Brain microvascular endothelial cell (primary cell): ENCODE measurements at regions not wholly inside any gene's neighbourhood (a gene's known extent, or its start where the extent isn't known, plus 50 kb on each side); places are given as distances from the start of the nearest gene placed in this dataset.

ENCODE experiments used
- DNase-seq: peaks from one replicate; pipeline ENCODE4 v3.0.0-alpha.2; 2020
- H3K27ac ChIP-seq: fragments of 250-450 bp; sonication (Bioruptor Pico); 2 replicates; pipeline ENCODE4 v1.5.1; 2020; ENCODE audit warnings: mild to moderate bottlenecking, moderate library complexity
- H3K27me3 ChIP-seq: fragments of 250-450 bp; sonication (Bioruptor Pico); replicated peaks from 2 replicates; pipeline ENCODE4 v1.5.1; 2020; ENCODE audit warnings: mild to moderate bottlenecking
- H3K36me3 ChIP-seq: fragments of 250-450 bp; sonication (Bioruptor Pico); replicated peaks from 2 replicates; pipeline ENCODE4 v1.5.1; 2020; ENCODE audit warnings: mild to moderate bottlenecking
- H3K4me3 ChIP-seq: 2 replicates; pipeline ENCODE4 v1.5.1; 2011; ENCODE audit warnings: low read depth, mild to moderate bottlenecking, control low read depth, low read length, moderate library complexity
- in situ Hi-C: cut with HindIII; loops from 2 replicates; pipeline ENCODE4 v1.10.0; 2017; ENCODE audit warnings: low sequenced_read_pairs, low pct_ligation_motif_present
- TF ChIP-seq, protein P1 (sequence below): IDR thresholded peaks from 2 replicates; pipeline ENCODE4 v1.5.1; 2011; ENCODE audit warnings: low read depth, mild to moderate bottlenecking, moderate library complexity, low read length, control low read depth, inconsistent platforms; ENCODE audit errors: missing control alignments

GRCh38 chr12:91896286-91897024 is 249.2 kb downstream of the BTG1 start:
- Histone ChIP-seq H3K36me3 (no peaks in the 10 kb centered on the region), H3K27ac (no peak overlapping the region), H3K27me3 (no peaks in the 10 kb centered on the region), H3K4me3 (no peak overlapping the region)
- in situ Hi-C loops: no loop called here
- DNase-seq: no peak
- TF ChIP-seq, protein P1, sequence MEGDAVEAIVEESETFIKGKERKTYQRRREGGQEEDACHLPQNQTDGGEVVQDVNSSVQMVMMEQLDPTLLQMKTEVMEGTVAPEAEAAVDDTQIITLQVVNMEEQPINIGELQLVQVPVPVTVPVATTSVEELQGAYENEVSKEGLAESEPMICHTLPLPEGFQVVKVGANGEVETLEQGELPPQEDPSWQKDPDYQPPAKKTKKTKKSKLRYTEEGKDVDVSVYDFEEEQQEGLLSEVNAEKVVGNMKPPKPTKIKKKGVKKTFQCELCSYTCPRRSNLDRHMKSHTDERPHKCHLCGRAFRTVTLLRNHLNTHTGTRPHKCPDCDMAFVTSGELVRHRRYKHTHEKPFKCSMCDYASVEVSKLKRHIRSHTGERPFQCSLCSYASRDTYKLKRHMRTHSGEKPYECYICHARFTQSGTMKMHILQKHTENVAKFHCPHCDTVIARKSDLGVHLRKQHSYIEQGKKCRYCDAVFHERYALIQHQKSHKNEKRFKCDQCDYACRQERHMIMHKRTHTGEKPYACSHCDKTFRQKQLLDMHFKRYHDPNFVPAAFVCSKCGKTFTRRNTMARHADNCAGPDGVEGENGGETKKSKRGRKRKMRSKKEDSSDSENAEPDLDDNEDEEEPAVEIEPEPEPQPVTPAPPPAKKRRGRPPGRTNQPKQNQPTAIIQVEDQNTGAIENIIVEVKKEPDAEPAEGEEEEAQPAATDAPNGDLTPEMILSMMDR: no peak

GRCh38 chr12:91894911-91895310 is 250.7 kb downstream of the BTG1 start:
- Histone ChIP-seq H3K27me3 (no peaks in the 10 kb centered on the region), H3K36me3 (no peaks in the 10 kb centered on the region), H3K4me3 (no peak overlapping the region), H3K27ac (no peak overlapping the region)
- DNase-seq: no peak
- TF ChIP-seq, protein P1: no peak
- in situ Hi-C loops: no loop called here

- TF ChIP-seq, protein P1: no peak
Observed at GRCh38 chr12:91893476-91893875, 252.2 kb downstream of the BTG1 start.

DNA sequence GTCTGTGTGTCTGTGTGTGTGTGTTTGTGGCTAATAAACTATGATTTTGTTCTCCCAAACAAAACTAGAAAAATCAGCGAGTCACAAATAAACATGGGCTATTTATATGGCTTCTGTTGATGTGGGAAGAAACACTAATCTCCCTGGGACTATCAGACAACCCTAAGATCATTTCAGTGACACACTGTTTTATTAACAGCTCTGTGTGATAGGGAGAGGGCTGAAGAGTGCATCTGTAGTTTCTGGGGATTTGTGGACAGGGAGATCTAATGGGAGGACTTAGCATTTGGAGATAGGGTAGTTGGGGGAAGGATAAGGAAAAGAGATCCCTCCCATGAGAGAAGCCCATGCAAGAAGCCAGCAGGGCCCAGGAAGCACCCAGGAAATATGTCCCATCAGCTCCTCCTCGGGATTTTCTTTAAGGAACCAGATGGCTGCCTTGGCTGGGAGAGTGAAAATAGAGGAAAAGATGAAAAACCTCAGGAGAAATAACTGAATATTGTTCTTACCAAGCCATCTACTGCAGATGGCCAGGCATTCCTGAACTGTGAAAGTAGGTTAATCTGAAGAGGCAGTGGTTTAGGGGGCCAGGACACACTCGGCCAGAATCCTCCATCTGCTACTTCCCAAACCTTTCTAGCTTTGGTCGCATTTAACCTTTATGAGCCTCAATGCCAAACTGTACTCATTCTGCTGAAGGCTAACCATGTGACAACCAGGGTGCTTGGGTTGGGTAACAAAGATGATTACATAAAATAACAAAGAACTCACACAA is 253.4 kb downstream of the BTG1 start:
- no peaks in the 10 kb centered on the region for H3K27me3 ChIP-seq
- H3K4me3 ChIP-seq: no peak overlapping the region
- TF ChIP-seq, protein P1: no peak
- in situ Hi-C loops: no loop called here
- H3K27ac ChIP-seq: no peak overlapping the region
- no peaks in the 10 kb centered on the region for H3K36me3 ChIP-seq
- DNase-seq: no peak

More at GRCh38 chr12:91893476-91893875, 252.2 kb downstream of the BTG1 start:
- no peaks in the 10 kb centered on the region for H3K27me3 ChIP-seq
- no peaks in the 10 kb centered on the region for H3K36me3 ChIP-seq
- no peak overlapping the region for H3K27ac ChIP-seq
- H3K4me3 ChIP-seq: no peak overlapping the region
- in situ Hi-C loops: no loop called here
- no peak for DNase-seq

DNA sequence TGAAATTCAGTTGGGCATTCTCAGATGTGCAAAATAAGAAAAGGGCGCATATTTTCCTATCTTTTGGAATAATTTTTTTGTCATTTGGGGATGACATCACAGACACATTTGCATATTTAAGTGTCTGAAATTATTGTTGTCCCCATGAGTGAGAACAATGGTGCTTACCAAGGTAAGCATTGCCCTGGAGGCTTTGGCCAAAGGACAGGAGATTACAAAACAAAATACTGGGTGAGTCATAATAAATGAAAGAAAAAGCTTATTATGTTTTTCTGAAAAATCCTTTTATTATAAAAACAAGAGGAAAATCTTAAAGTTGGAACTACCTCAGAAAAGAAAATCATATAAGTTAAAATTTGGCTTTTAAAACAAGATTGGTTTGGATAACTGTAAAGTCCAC is 254.9 kb downstream of the BTG1 start:
- Histone ChIP-seq H3K4me3 (no peak overlapping the region), H3K36me3 (no peaks in the 10 kb centered on the region), H3K27ac (no peak overlapping the region), H3K27me3 (no peaks in the 10 kb centered on the region)
- TF ChIP-seq, protein P1: no peak
- in situ Hi-C loops: no loop called here
- no peak for DNase-seq
